H54 (cell line): ENCODE measurements at regions not wholly inside any gene's neighbourhood (a gene's known extent, or its start where the extent isn't known, plus 50 kb on each side); places are given as distances from the start of the nearest gene placed in this dataset.
"Not testable (repeated sequence)": the region's sequence is repeated elsewhere in the genome, so short reads cannot be mapped to it uniquely, and the experiment has no call there.

Experiments
- DNase-seq: peaks from one replicate; pipeline ENCODE4 v3.0.0; 2011; ENCODE audit warnings: low spot score, mixed read lengths; ENCODE audit not compliant: insufficient read length
- FAIRE-seq: peaks from 3 replicates; lab custom pipeline; 2011; peaks lifted over from hg19 to GRCh38; lab: Jason Lieb, UNC
- POLR2A ChIP-seq: IDR thresholded peaks from 2 replicates; pipeline ENCODE4 v1.6.1; 2011; ENCODE audit warnings: low read depth, mild to moderate bottlenecking, low read length

- no peak for FAIRE-seq
- DNase-seq, result no peak
- TF ChIP-seq POLR2A, result no peak
These were observed 50.7 kb upstream of the C12orf71 start for GRCh38 chr12:27133022-27133590.

- DNase-seq, result no peak
- FAIRE-seq, result no peak
- TF ChIP-seq POLR2A, result no peak
These were observed 58.1 kb upstream of the C12orf71 start for GRCh38 chr12:27140478-27140969.

GRCh38 chr12:27142101-27142721 is 59.8 kb upstream of the C12orf71 start:
- DNase-seq (peak; percentile 23), FAIRE-seq (peak; percentile 93)
- TF ChIP-seq POLR2A, result no peak

- FAIRE-seq, result no peak
- no peak for TF ChIP-seq POLR2A
- DNase-seq, result no peak
These were observed 61.1 kb upstream of the C12orf71 start for GRCh38 chr12:27143256-27144069.

- peak; percentile 45 for FAIRE-seq
- not testable (repeated sequence) for DNase-seq
These were observed 63.3 kb upstream of the C12orf71 start for GRCh38 chr12:27145725-27146124.

- DNase-seq (no peak), FAIRE-seq (no peak)
- no peak for TF ChIP-seq POLR2A
These were observed 66.0 kb upstream of the C12orf71 start for GRCh38 chr12:27148373-27148772.

GRCh38 chr12:27148791-27149190 is 66.4 kb upstream of the C12orf71 start:
- FAIRE-seq (no peak), DNase-seq (no peak)
- TF ChIP-seq POLR2A, result no peak

GRCh38 chr12:27151479-27151878 is 69.1 kb upstream of the C12orf71 start:
- no peak for TF ChIP-seq POLR2A
- DNase-seq, result no peak
- no peak for FAIRE-seq

- FAIRE-seq, result no peak
- DNase-seq, result no peak
- TF ChIP-seq POLR2A, result no peak
These were observed 75.9 kb upstream of the C12orf71 start for GRCh38 chr12:27158297-27158696.

- FAIRE-seq (peak; percentile 55), DNase-seq (no peak)
- TF ChIP-seq POLR2A, result no peak
These were observed 79.3 kb upstream of the C12orf71 start for GRCh38 chr12:27161458-27162228.

- no peak for DNase-seq
- no peak for FAIRE-seq
- no peak for TF ChIP-seq POLR2A
These were observed 79.8 kb upstream of the C12orf71 start for GRCh38 chr12:27162229-27162537.

GRCh38 chr12:27163048-27163715 is 80.8 kb upstream of the C12orf71 start:
- no peak for TF ChIP-seq POLR2A
- FAIRE-seq, result peak; percentile 98

GRCh38 chr12:27163894-27164293 is 80.2 kb upstream of the STK38L start:
- TF ChIP-seq POLR2A, result no peak
- DNase-seq (no peak), FAIRE-seq (no peak)

More at GRCh38 chr12:27163048-27163715, 80.8 kb upstream of the C12orf71 start:
- peak; percentile 42 for DNase-seq
